ENCODE measurements at regions not wholly inside any gene's neighbourhood (a gene's known extent, or its start where the extent isn't known, plus 50 kb on each side); places are given as distances from the start of the nearest gene placed in this dataset.

GRCh38 chr13:85321734-85322133 lies 477.5 kb downstream of the SLITRK6 start:
- TF ChIP-seq CTCF (IDR thresholded peaks at IDR 0.05; ENCODE audit: insufficient read depth, low read length) (no peak), POLR2AphosphoS5 (IDR thresholded peaks at IDR 0.05; ENCODE audit: low read depth) (no peak), REST (IDR thresholded peaks at IDR 0.05; ENCODE audit: insufficient replicate concordance, low read depth) (no peak), GABPA (IDR thresholded peaks at IDR 0.05; ENCODE audit: low read depth) (no peak), SPI1 (IDR thresholded peaks at IDR 0.05; ENCODE audit: borderline replicate concordance, low read depth) (no peak)
